ENCODE measurements at regions not wholly inside any gene's neighbourhood (a gene's known extent, or its start where the extent isn't known, plus 50 kb on each side); places are given as distances from the start of the nearest gene placed in this dataset.

GRCh38 chr10:128281861-128282260, 155.6 kb upstream of the MKI67 start:
- Mint-ChIP-seq H3K27ac (no peak overlapping the region), H3K9me3 (no peaks in the 10 kb centered on the region), H3K36me3 (ENCODE audit: low read depth) (no peaks in the 10 kb centered on the region), H3K27me3 (peaks cover 21% of the 10 kb centered on the region), H3K4me3 (no peak overlapping the region), H3K4me1 (no peaks in the 10 kb centered on the region)
- TF ChIP-seq CTCF (IDR thresholded peaks at IDR 0.05) = no peak
- intact Hi-C loops (cut with micrococcal nuclease) = no loop called here
- ATAC-seq (ENCODE audit: low read depth) (no peak), DNase-seq (no peak)
- POLR2A ChIA-PET = no interaction called here
- CTCF ChIA-PET = no interaction called here

- no peaks in the 10 kb centered on the region for H3K4me1 Mint-ChIP-seq
- CTCF ChIA-PET = no interaction called here
- DNase-seq (no peak), ATAC-seq (ENCODE audit: low read depth) (no peak)
- H3K27me3 Mint-ChIP-seq = peaks cover 35% of the 10 kb centered on the region
- no peak overlapping the region for H3K4me3 Mint-ChIP-seq
- no peaks in the 10 kb centered on the region for H3K36me3 Mint-ChIP-seq (ENCODE audit: low read depth)
- H3K9me3 Mint-ChIP-seq = peaks cover 11% of the 10 kb centered on the region
- POLR2A ChIA-PET = no interaction called here
- H3K27ac Mint-ChIP-seq = no peak overlapping the region
- no peak for TF ChIP-seq CTCF (IDR thresholded peaks at IDR 0.05)
- intact Hi-C loops (cut with micrococcal nuclease) = no loop called here
Observed at GRCh38 chr10:128286141-128286761, 160.0 kb upstream of the MKI67 start.

GRCh38 chr10:128286762-128287500, 160.7 kb upstream of the MKI67 start:
- Mint-ChIP-seq H3K36me3 (ENCODE audit: low read depth) (no peaks in the 10 kb centered on the region), H3K27ac (no peak overlapping the region), H3K4me3 (no peak overlapping the region), H3K27me3 (peaks cover 35% of the 10 kb centered on the region), H3K9me3 (peaks cover 11% of the 10 kb centered on the region), H3K4me1 (no peaks in the 10 kb centered on the region)
- intact Hi-C loops (cut with micrococcal nuclease) = no loop called here
- ChIA-PET POLR2A (no interaction called here), CTCF (no interaction called here)
- ATAC-seq (ENCODE audit: low read depth) (no peak), DNase-seq (no peak)
- no peak for TF ChIP-seq CTCF (IDR thresholded peaks at IDR 0.05)

GRCh38 chr10:128287921-128288320, 161.7 kb upstream of the MKI67 start:
- intact Hi-C loops (cut with micrococcal nuclease) = no loop called here
- no peak overlapping the region for H3K4me3 Mint-ChIP-seq
- CTCF ChIA-PET = no interaction called here
- DNase-seq (no peak), ATAC-seq (ENCODE audit: low read depth) (no peak)
- no peak for TF ChIP-seq CTCF (IDR thresholded peaks at IDR 0.05)
- peaks cover 35% of the 10 kb centered on the region for H3K27me3 Mint-ChIP-seq
- no peaks in the 10 kb centered on the region for H3K4me1 Mint-ChIP-seq
- no peaks in the 10 kb centered on the region for H3K36me3 Mint-ChIP-seq (ENCODE audit: low read depth)
- H3K9me3 Mint-ChIP-seq = peaks cover 11% of the 10 kb centered on the region
- POLR2A ChIA-PET = no interaction called here
- no peak overlapping the region for H3K27ac Mint-ChIP-seq

GRCh38 chr10:128289621-128290020, 163.4 kb upstream of the MKI67 start:
- H3K27me3 Mint-ChIP-seq = peaks cover 35% of the 10 kb centered on the region
- ChIA-PET POLR2A (no interaction called here), CTCF (no interaction called here)
- no peak for TF ChIP-seq CTCF (IDR thresholded peaks at IDR 0.05)
- H3K4me3 Mint-ChIP-seq = no peak overlapping the region
- H3K4me1 Mint-ChIP-seq = no peaks in the 10 kb centered on the region
- no peak for DNase-seq
- peaks cover 11% of the 10 kb centered on the region for H3K9me3 Mint-ChIP-seq
- H3K36me3 Mint-ChIP-seq (ENCODE audit: low read depth) = no peaks in the 10 kb centered on the region
- H3K27ac Mint-ChIP-seq = no peak overlapping the region
- ATAC-seq (ENCODE audit: low read depth) = no peak
- intact Hi-C loops (cut with micrococcal nuclease) = no loop called here
